ENCODE measurements at regions not wholly inside any gene's neighbourhood (a gene's known extent, or its start where the extent isn't known, plus 50 kb on each side); places are given as distances from the start of the nearest gene placed in this dataset.

DNA sequence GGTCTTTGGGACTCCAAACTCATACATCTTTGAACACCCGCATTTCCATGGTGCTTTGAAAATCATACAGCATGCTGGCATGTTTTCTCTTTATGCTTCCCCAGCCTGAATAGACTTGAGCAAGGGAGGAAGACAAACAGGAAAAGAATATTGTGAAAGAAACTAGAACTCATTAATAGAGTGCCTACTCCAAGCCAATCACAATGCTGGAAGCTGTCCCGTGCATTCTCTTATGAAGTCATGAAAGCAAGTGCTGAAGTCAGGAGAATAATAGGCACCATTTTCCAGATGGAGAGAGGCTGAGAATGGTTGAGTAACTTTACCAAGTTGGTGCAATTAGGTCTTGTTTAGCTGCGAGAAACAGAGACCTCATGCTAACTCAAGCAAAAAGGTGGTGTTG lies 102.5 kb upstream of the PTPRT start:
- TF ChIP-seq SIN3A (IDR thresholded peaks at IDR 0.05; ENCODE audit: borderline replicate concordance, insufficient read depth, low read length) (no peak), POLR2AphosphoS5 (IDR thresholded peaks at IDR 0.05; ENCODE audit: low read depth, low read length) (no peak), TAF1 (IDR thresholded peaks at IDR 0.05; ENCODE audit: borderline replicate concordance, insufficient read depth, low read length) (no peak)

Data from PFSK-1 (cell line).